Thoracic aorta (tissue), 2 donors: ENCODE measurements at regions not wholly inside any gene's neighbourhood (a gene's known extent, or its start where the extent isn't known, plus 50 kb on each side); places are given as distances from the start of the nearest gene placed in this dataset.

Source experiments
- ATAC-seq: fragments of 150-250 bp; one replicate; pipeline ENCODE4 v1.8.0; 2017; ENCODE audit warnings: low read depth; ENCODE audit not compliant: insufficient number of reproducible peaks, low FRiP score
- DNase-seq: peaks from one replicate; pipeline ENCODE4 v3.0.0-alpha.2; 2020; ENCODE audit warnings: low spot score
- H3K27ac ChIP-seq, 2 donors: fragments of 200-600 bp; sonication (generic); 1 replicate in 1 of 2; 2 replicates in 1 of 2; pipeline ENCODE4 v1.5.1; 2016; ENCODE audit warnings: mild to moderate bottlenecking in 2 of 2, moderate library complexity in 2 of 2
- H3K27me3 ChIP-seq: fragments of 200-600 bp; sonication (generic); replicated peaks from 2 replicates; pipeline ENCODE4 v1.6.0; 2016; ENCODE audit warnings: mild to moderate bottlenecking; ENCODE audit not compliant: insufficient read depth
- H3K36me3 ChIP-seq: fragments of 200-600 bp; sonication (generic); one replicate; pipeline ENCODE4 v1.5.1; 2016
- H3K4me1 ChIP-seq, 2 donors: fragments of 200-600 bp; sonication (generic); 1 replicate in 1 of 2; 2 replicates in 1 of 2; pipeline versions ENCODE4 v1.5.1 to v1.6.0; 2016; ENCODE audit warnings: low read depth in 2 of 2, mild to moderate bottlenecking in 1 of 2; ENCODE audit not compliant: control insufficient read depth in 1 of 2
- H3K4me3 ChIP-seq: fragments of 200-600 bp; sonication (generic); 2 replicates; pipeline ENCODE4 v1.5.1; 2016; ENCODE audit warnings: mild to moderate bottlenecking
- H3K9me3 ChIP-seq: fragments of 200-600 bp; sonication (generic); 2 replicates; pipeline ENCODE4 v1.5.1; 2016
- CTCF ChIP-seq: fragments of 200-600 bp; sonication (generic); IDR thresholded peaks from one replicate; pipeline ENCODE4 v1.5.1; 2019; ENCODE audit warnings: antibody characterized with exemption

- ATAC-seq (no peak), DNase-seq (no peak)
- H3K4me3 ChIP-seq = no peak overlapping the region
- no peaks in the 10 kb centered on the region for H3K36me3 ChIP-seq
- no peak overlapping the region for H3K27ac ChIP-seq
- H3K27me3 ChIP-seq = no peaks in the 10 kb centered on the region
- H3K4me1 ChIP-seq = no peaks in the 10 kb centered on the region
- no peaks in the 10 kb centered on the region for H3K9me3 ChIP-seq
- TF ChIP-seq CTCF = no peak
These were observed 90.9 kb downstream of the LSM5 start for GRCh38 chr7:32399311-32399710.

- no peak for TF ChIP-seq CTCF
- Histone ChIP-seq H3K27ac (no peak overlapping the region), H3K9me3 (no peaks in the 10 kb centered on the region), H3K4me1 (no peaks in the 10 kb centered on the region), H3K36me3 (no peaks in the 10 kb centered on the region), H3K27me3 (no peaks in the 10 kb centered on the region), H3K4me3 (no peak overlapping the region)
- DNase-seq (no peak), ATAC-seq (no peak)
These were observed 95.0 kb downstream of the LSM5 start for GRCh38 chr7:32395168-32395567.

GRCh38 chr7:32393861-32394260 is 96.3 kb downstream of the LSM5 start:
- no peak overlapping the region for H3K27ac ChIP-seq
- H3K4me3 ChIP-seq = no peak overlapping the region
- H3K36me3 ChIP-seq = no peaks in the 10 kb centered on the region
- ATAC-seq (no peak), DNase-seq (no peak)
- no peaks in the 10 kb centered on the region for H3K9me3 ChIP-seq
- H3K27me3 ChIP-seq = no peaks in the 10 kb centered on the region
- TF ChIP-seq CTCF = no peak
- no peaks in the 10 kb centered on the region for H3K4me1 ChIP-seq

GRCh38 chr7:32390210-32390609 is 100.0 kb downstream of the LSM5 start:
- Histone ChIP-seq H3K4me3 (no peak overlapping the region), H3K9me3 (no peaks in the 10 kb centered on the region), H3K27ac (no peak overlapping the region), H3K27me3 (no peaks in the 10 kb centered on the region), H3K4me1 (no peaks in the 10 kb centered on the region), H3K36me3 (no peaks in the 10 kb centered on the region)
- ATAC-seq = no peak
- no peak for TF ChIP-seq CTCF
- no peak for DNase-seq

- no peak for TF ChIP-seq CTCF
- H3K36me3 ChIP-seq = no peaks in the 10 kb centered on the region
- DNase-seq = no peak
These were observed 104.7 kb downstream of the LSM5 start for GRCh38 chr7:32385316-32385956.

More at GRCh38 chr7:32385316-32385956, 104.7 kb downstream of the LSM5 start:
- H3K4me3 ChIP-seq = no peak overlapping the region
- no peak overlapping the region for H3K27ac ChIP-seq
- H3K27me3 ChIP-seq = no peaks in the 10 kb centered on the region
- H3K9me3 ChIP-seq = no peaks in the 10 kb centered on the region
- no peak for ATAC-seq
- H3K4me1 ChIP-seq = no peaks in the 10 kb centered on the region
